Nephron progenitor cell (in vitro differentiated cells): ENCODE measurements at regions not wholly inside any gene's neighbourhood (a gene's known extent, or its start where the extent isn't known, plus 50 kb on each side); places are given as distances from the start of the nearest gene placed in this dataset.

Source experiments
- DNase-seq: peaks from one replicate; pipeline ENCODE4 v3.0.0; 2021
- H3K27ac Mint-ChIP-seq: 2 replicates; pipeline ENCODE4 v1.8.0; 2021; ENCODE audit warnings: mild to moderate bottlenecking, moderate library complexity, mixed read lengths
- H3K27me3 Mint-ChIP-seq: 2 replicates; pipeline ENCODE4 v1.8.0; 2021; ENCODE audit warnings: mild to moderate bottlenecking, low read depth, mixed read lengths; ENCODE audit not compliant: poor library complexity
- H3K36me3 Mint-ChIP-seq: 2 replicates; pipeline ENCODE4 v1.8.0; 2021; ENCODE audit warnings: low read depth, mixed read lengths
- H3K4me1 Mint-ChIP-seq: 2 replicates; pipeline ENCODE4 v1.8.0; 2021; ENCODE audit warnings: mixed read lengths
- H3K4me3 Mint-ChIP-seq: 2 replicates; pipeline ENCODE4 v1.8.0; 2021; ENCODE audit warnings: mild to moderate bottlenecking, moderate library complexity, mixed read lengths
- H3K9me3 Mint-ChIP-seq: 2 replicates; pipeline ENCODE4 v1.8.0; 2021; ENCODE audit warnings: mild to moderate bottlenecking, moderate library complexity, mixed read lengths
- CTCF ChIP-seq: fragments of 200-600 bp; sonication (generic); IDR thresholded peaks from 2 replicates; pipeline ENCODE4 v1.5.0; 2021; ENCODE audit warnings: antibody characterized with exemption

GRCh38 chr2:146161256-146161882 is 1641.5 kb upstream of the ZEB2 start:
- H3K9me3 Mint-ChIP-seq = no peaks in the 10 kb centered on the region
- no peaks in the 10 kb centered on the region for H3K4me1 Mint-ChIP-seq
- H3K4me3 Mint-ChIP-seq = no peak overlapping the region
- no peak for DNase-seq
- no peak overlapping the region for H3K27ac Mint-ChIP-seq
- H3K36me3 Mint-ChIP-seq = no peaks in the 10 kb centered on the region
- no peaks in the 10 kb centered on the region for H3K27me3 Mint-ChIP-seq
- TF ChIP-seq CTCF = no peak

- Mint-ChIP-seq H3K4me1 (no peaks in the 10 kb centered on the region), H3K27me3 (no peaks in the 10 kb centered on the region), H3K4me3 (no peak overlapping the region), H3K36me3 (no peaks in the 10 kb centered on the region), H3K27ac (no peak overlapping the region), H3K9me3 (no peaks in the 10 kb centered on the region)
- no peak for DNase-seq
- TF ChIP-seq CTCF = no peak
These were observed 1638.3 kb upstream of the ZEB2 start for GRCh38 chr2:146158072-146158674.

- no peak for TF ChIP-seq CTCF
- peaks cover 8% of the 10 kb centered on the region for H3K9me3 Mint-ChIP-seq
- H3K27ac Mint-ChIP-seq = no peak overlapping the region
- no peak for DNase-seq
- no peaks in the 10 kb centered on the region for H3K36me3 Mint-ChIP-seq
- no peaks in the 10 kb centered on the region for H3K27me3 Mint-ChIP-seq
- no peak overlapping the region for H3K4me3 Mint-ChIP-seq
- peaks cover 15% of the 10 kb centered on the region for H3K4me1 Mint-ChIP-seq
These were observed 1627.6 kb upstream of the ZEB2 start for GRCh38 chr2:146147448-146148012.

- H3K9me3 Mint-ChIP-seq = no peaks in the 10 kb centered on the region
- H3K36me3 Mint-ChIP-seq = no peaks in the 10 kb centered on the region
- TF ChIP-seq CTCF = no peak
- H3K4me3 Mint-ChIP-seq = no peak overlapping the region
- H3K27me3 Mint-ChIP-seq = no peaks in the 10 kb centered on the region
- no peak for DNase-seq
- peaks cover 21% of the 10 kb centered on the region for H3K4me1 Mint-ChIP-seq
- H3K27ac Mint-ChIP-seq = no peak overlapping the region
These were observed 1624.1 kb upstream of the ZEB2 start for GRCh38 chr2:146143971-146144370.

GRCh38 chr2:146138820-146139219 is 1618.9 kb upstream of the ZEB2 start:
- no peaks in the 10 kb centered on the region for H3K27me3 Mint-ChIP-seq
- peaks cover 24% of the 10 kb centered on the region for H3K9me3 Mint-ChIP-seq
- TF ChIP-seq CTCF = no peak
- no peak overlapping the region for H3K27ac Mint-ChIP-seq
- no peak for DNase-seq
- H3K36me3 Mint-ChIP-seq = peaks cover 12% of the 10 kb centered on the region
- H3K4me3 Mint-ChIP-seq = no peak overlapping the region
- peaks cover 17% of the 10 kb centered on the region for H3K4me1 Mint-ChIP-seq

GRCh38 chr2:146135245-146135644 is 1615.3 kb upstream of the ZEB2 start:
- Mint-ChIP-seq H3K4me1 (peaks cover 32% of the 10 kb centered on the region), H3K27ac (peak overlapping the region; percentile 64), H3K4me3 (no peak overlapping the region), H3K27me3 (no peaks in the 10 kb centered on the region), H3K36me3 (peaks cover 17% of the 10 kb centered on the region), H3K9me3 (peaks cover 24% of the 10 kb centered on the region)
- no peak for TF ChIP-seq CTCF
- DNase-seq = no peak
